ENCODE measurements at regions not wholly inside any gene's neighbourhood (a gene's known extent, or its start where the extent isn't known, plus 50 kb on each side); places are given as distances from the start of the nearest gene placed in this dataset.

GRCh38 chr7:81503336-81503735 lies 266.5 kb downstream of the HGF start:
- TF ChIP-seq POLR2A (IDR thresholded peaks at IDR 0.05; ENCODE audit: low read length) (no peak), CTCF (IDR thresholded peaks at IDR 0.05) (no peak), RCOR1 (IDR thresholded peaks at IDR 0.05; ENCODE audit: low read depth, low read length) (no peak), HDAC2 (IDR thresholded peaks at IDR 0.05) (no peak), KDM1A (IDR thresholded peaks at IDR 0.05; ENCODE audit: low read depth) (no peak)
